Liver (tissue), 8 donors: ENCODE measurements at regions not wholly inside any gene's neighbourhood (a gene's known extent, or its start where the extent isn't known, plus 50 kb on each side); places are given as distances from the start of the nearest gene placed in this dataset.

Experiments used
- DNase-seq: peaks from one replicate; pipeline ENCODE4 v3.0.0-alpha.2; 2017; ENCODE audit warnings: low spot score
- H3K27ac ChIP-seq, 2 donors: one replicate each; pipeline ENCODE4 v1.7.0; 2013; ENCODE audit warnings: inconsistent platforms in 2 of 2, low read length in 2 of 2, control low read depth in 1 of 2, low read depth in 1 of 2, mild to moderate bottlenecking in 1 of 2
- H3K27me3 ChIP-seq, 4 donors: one replicate each; pipeline versions ENCODE4 v1.6.1 to v1.7.0; 2013; ENCODE audit warnings: low read length in 3 of 4, inconsistent platforms in 1 of 4, mild to moderate bottlenecking in 1 of 4, moderate library complexity in 1 of 4; ENCODE audit not compliant: control insufficient read depth in 4 of 4, insufficient read depth in 4 of 4
- H3K36me3 ChIP-seq, 4 donors: one replicate each; pipeline versions ENCODE4 v1.6.1 to v1.7.0; 2013; ENCODE audit warnings: low read length in 3 of 4, mild to moderate bottlenecking in 3 of 4, low read depth in 1 of 4, moderate library complexity in 1 of 4; ENCODE audit not compliant: control insufficient read depth in 4 of 4, insufficient read depth in 3 of 4
- H3K4me1 ChIP-seq, 4 donors: one replicate each; pipeline versions ENCODE4 v1.6.1 to v1.7.0; 2013; ENCODE audit warnings: low read length in 3 of 4, mild to moderate bottlenecking in 3 of 4, moderate library complexity in 1 of 4; ENCODE audit not compliant: control insufficient read depth in 4 of 4, insufficient read depth in 4 of 4
- H3K4me3 ChIP-seq, 3 donors: one replicate each; pipeline versions ENCODE4 v1.6.1 to v1.7.0; 2013; ENCODE audit warnings: low read length in 3 of 3, control low read depth in 1 of 3, low read depth in 1 of 3, mild to moderate bottlenecking in 1 of 3
- H3K9ac ChIP-seq, 2 donors: one replicate each; pipeline ENCODE4 v1.7.0; 2013; ENCODE audit warnings: low read length in 2 of 2, mild to moderate bottlenecking in 2 of 2, moderate library complexity in 2 of 2, control low read depth in 1 of 2, low read depth in 1 of 2
- H3K9me3 ChIP-seq, 4 donors: one replicate each; pipeline versions ENCODE4 v1.6.1 to v1.7.0; 2013; ENCODE audit warnings: low read length in 3 of 4; ENCODE audit not compliant: control insufficient read depth in 4 of 4
- EGR1 ChIP-seq, 2 donors: IDR thresholded peaks; 2 replicates each; pipeline ENCODE4 v1.6.1; 2016 to 2018; ENCODE audit warnings: antibody characterized with exemption in 2 of 2, low read depth in 2 of 2
- FOXA1 ChIP-seq: IDR thresholded peaks from 2 replicates; pipeline ENCODE4 v1.6.1; 2016; ENCODE audit warnings: antibody characterized with exemption
- GABPA ChIP-seq, 2 donors: IDR thresholded peaks in 1 of 2; conservative IDR thresholded peaks in 1 of 2; 2 replicates each; pipeline ENCODE4 v1.6.1; 2016; ENCODE audit warnings: antibody characterized with exemption in 2 of 2, mild to moderate bottlenecking in 1 of 2, moderate library complexity in 1 of 2
- HNF4A ChIP-seq, 2 donors: conservative IDR thresholded peaks; 2 replicates each; pipeline ENCODE4 v1.6.1; 2016; ENCODE audit warnings: antibody characterized with exemption in 2 of 2, mild to moderate bottlenecking in 2 of 2
- JUND ChIP-seq, 2 donors: IDR thresholded peaks; 2 replicates each; pipeline ENCODE4 v1.6.1; 2016; ENCODE audit warnings: antibody characterized with exemption in 2 of 2
- MAX ChIP-seq: IDR thresholded peaks from 2 replicates; pipeline ENCODE4 v1.6.1; 2016; ENCODE audit warnings: antibody characterized with exemption
- NR2F2 ChIP-seq: IDR thresholded peaks from 2 replicates; pipeline ENCODE4 v1.6.1; 2016; ENCODE audit warnings: antibody characterized with exemption
- REST ChIP-seq: IDR thresholded peaks from 2 replicates; pipeline ENCODE4 v1.6.1; 2016; ENCODE audit warnings: antibody characterized with exemption, mild to moderate bottlenecking
- RXRA ChIP-seq, 2 donors: IDR thresholded peaks; 2 replicates each; pipeline ENCODE4 v1.6.1; 2017 to 2018; ENCODE audit warnings: antibody characterized with exemption in 2 of 2, mild to moderate bottlenecking in 1 of 2
- SP1 ChIP-seq: IDR thresholded peaks from 2 replicates; pipeline ENCODE4 v1.6.1; 2018; ENCODE audit warnings: antibody characterized with exemption, mild to moderate bottlenecking
- TAF1 ChIP-seq: conservative IDR thresholded peaks from 2 replicates; pipeline ENCODE4 v1.6.1; 2016; ENCODE audit warnings: antibody characterized with exemption, mild to moderate bottlenecking
- YY1 ChIP-seq: IDR thresholded peaks from 2 replicates; pipeline ENCODE4 v1.6.1; 2016; ENCODE audit warnings: antibody characterized with exemption, mild to moderate bottlenecking
- ZBTB33 ChIP-seq: IDR thresholded peaks from 2 replicates; pipeline ENCODE4 v1.6.1; 2016; ENCODE audit warnings: antibody characterized with exemption
- WGBS: extraction: QIAGEN DNeasy Blood & Tissue Kit; methylation state at CpG from one replicate; pipeline ENCODE4 v1.1.7; 2013; 5-methylcytosine and 5-hydroxymethylcytosine counted together
- TF ChIP-seq, protein P1 (sequence below): IDR thresholded peaks from 2 replicates; pipeline ENCODE4 v1.6.1; 2016; ENCODE audit warnings: antibody characterized with exemption
- TF ChIP-seq, protein P2 (sequence below): fragments of 150-350 bp; IDR thresholded peaks from 2 replicates; pipeline ENCODE4 v1.5.1; 2017; ENCODE audit warnings: improper control_type of control experiment, low read depth, low read length; ENCODE audit not compliant: missing input control
- donor health status: healthy.
- donor health status: healthy.
- donor health status: healthy.
- donor health status: healthy.
- donor health status: healthy.

DNA sequence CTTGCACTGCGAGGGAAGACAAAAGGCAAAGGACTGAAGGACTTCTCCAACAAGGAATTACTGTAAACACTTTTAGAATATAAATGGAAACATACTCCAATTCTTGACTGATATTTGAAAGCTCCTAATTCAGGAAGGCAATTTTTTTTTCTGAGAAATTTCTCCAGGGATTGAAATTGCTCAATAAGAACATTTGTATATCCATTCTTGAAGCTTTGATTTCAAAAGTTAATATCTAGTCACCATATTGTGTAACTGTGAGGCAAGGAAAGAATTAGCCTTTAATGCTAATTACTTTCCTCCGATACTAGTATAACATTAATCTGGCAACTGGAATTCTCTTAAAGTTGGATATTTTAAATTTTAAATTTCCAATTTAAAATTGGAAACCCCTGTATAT lies 188.4 kb upstream of the COL1A2 start:
- Histone ChIP-seq H3K9me3 (no peaks in the 10 kb centered on the region), H3K4me3 (no peak overlapping the region), H3K4me1 (no peaks in the 10 kb centered on the region), H3K27ac (no peak overlapping the region), H3K27me3 (no peaks in the 10 kb centered on the region), H3K9ac (no peak overlapping the region), H3K36me3 (no peaks in the 10 kb centered on the region)
- whole genome bisulfite sequencing: 87% methylated on average over 2 of the region's 2 CpGs
- no peak for DNase-seq
- TF ChIP-seq, protein P1, sequence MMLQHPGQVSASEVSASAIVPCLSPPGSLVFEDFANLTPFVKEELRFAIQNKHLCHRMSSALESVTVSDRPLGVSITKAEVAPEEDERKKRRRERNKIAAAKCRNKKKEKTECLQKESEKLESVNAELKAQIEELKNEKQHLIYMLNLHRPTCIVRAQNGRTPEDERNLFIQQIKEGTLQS: no peak
- no peak for TF ChIP-seq HNF4A (conservative IDR thresholded peaks at IDR 0.05)
- no peak for TF ChIP-seq RXRA (IDR thresholded peaks at IDR 0.05)
- no peak for TF ChIP-seq MAX
- no peak for TF ChIP-seq REST
- TF ChIP-seq JUND (IDR thresholded peaks at IDR 0.05): no peak
- TF ChIP-seq, protein P2, sequence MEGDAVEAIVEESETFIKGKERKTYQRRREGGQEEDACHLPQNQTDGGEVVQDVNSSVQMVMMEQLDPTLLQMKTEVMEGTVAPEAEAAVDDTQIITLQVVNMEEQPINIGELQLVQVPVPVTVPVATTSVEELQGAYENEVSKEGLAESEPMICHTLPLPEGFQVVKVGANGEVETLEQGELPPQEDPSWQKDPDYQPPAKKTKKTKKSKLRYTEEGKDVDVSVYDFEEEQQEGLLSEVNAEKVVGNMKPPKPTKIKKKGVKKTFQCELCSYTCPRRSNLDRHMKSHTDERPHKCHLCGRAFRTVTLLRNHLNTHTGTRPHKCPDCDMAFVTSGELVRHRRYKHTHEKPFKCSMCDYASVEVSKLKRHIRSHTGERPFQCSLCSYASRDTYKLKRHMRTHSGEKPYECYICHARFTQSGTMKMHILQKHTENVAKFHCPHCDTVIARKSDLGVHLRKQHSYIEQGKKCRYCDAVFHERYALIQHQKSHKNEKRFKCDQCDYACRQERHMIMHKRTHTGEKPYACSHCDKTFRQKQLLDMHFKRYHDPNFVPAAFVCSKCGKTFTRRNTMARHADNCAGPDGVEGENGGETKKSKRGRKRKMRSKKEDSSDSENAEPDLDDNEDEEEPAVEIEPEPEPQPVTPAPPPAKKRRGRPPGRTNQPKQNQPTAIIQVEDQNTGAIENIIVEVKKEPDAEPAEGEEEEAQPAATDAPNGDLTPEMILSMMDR: no peak
- no peak for TF ChIP-seq ZBTB33
- no peak for TF ChIP-seq FOXA1
- no peak for TF ChIP-seq YY1
- TF ChIP-seq NR2F2: no peak
- no peak for TF ChIP-seq EGR1 (IDR thresholded peaks at IDR 0.05; ENCODE audit: low read depth in 2 of 2)
- no peak for TF ChIP-seq TAF1

- Histone ChIP-seq H3K27me3 (no peaks in the 10 kb centered on the region), H3K27ac (no peak overlapping the region), H3K4me3 (no peak overlapping the region), H3K9me3 (no peaks in the 10 kb centered on the region), H3K9ac (no peak overlapping the region), H3K4me1 (no peaks in the 10 kb centered on the region), H3K36me3 (no peaks in the 10 kb centered on the region)
- TF ChIP-seq SP1 (no peak), GABPA (IDR thresholded peaks at IDR 0.05 in 1 of 2, conservative IDR thresholded peaks at IDR 0.05 in 1 of 2) (no peak), HNF4A (conservative IDR thresholded peaks at IDR 0.05) (no peak)
- 60% methylated on average over 1 of the region's 1 CpG for WGBS
- no peak for DNase-seq
These were observed 182.5 kb upstream of the COL1A2 start for GRCh38 chr7:94212160-94212559.
